CD4-positive, alpha-beta T cell treated with Interleukin-4 for 4 hours (primary cell): ENCODE measurements at regions not wholly inside any gene's neighbourhood (a gene's known extent, or its start where the extent isn't known, plus 50 kb on each side); places are given as distances from the start of the nearest gene placed in this dataset.
"Not testable (repeated sequence)": the region's sequence is repeated elsewhere in the genome, so short reads cannot be mapped to it uniquely, and the experiment has no call there.

Source experiments
- DNase-seq: peaks from one replicate; pipeline ENCODE4 v3.0.0-alpha.2; 2020

DNA sequence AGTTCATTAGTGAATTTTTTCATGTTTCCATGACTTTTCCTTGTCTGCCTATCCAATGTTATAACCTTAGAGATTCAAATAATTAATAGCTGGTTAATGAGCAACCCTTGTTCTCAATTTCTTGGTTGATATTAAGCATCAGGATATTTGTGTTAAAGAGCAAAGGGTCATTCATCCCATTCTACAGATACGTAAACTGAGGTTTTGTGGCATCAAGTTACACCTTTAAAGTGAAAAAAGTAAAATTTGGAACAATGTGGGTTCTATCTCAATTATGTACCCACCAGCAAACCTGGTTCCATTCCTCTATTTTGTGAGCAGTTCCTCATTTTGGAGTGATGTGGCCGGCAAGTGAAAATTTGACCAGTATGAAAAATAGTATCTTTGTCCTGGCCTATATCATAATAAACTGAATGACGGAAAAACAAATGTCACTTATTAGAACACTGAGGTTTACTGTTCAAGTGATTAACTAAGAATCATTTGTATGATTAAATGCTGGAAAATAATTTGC lies 220.5 kb upstream of the ATP5MC3 start:
- DNase-seq, result no peak

GRCh38 chr2:175400975-175401374 lies 219.5 kb upstream of the ATP5MC3 start:
- DNase-seq, result no peak

DNA sequence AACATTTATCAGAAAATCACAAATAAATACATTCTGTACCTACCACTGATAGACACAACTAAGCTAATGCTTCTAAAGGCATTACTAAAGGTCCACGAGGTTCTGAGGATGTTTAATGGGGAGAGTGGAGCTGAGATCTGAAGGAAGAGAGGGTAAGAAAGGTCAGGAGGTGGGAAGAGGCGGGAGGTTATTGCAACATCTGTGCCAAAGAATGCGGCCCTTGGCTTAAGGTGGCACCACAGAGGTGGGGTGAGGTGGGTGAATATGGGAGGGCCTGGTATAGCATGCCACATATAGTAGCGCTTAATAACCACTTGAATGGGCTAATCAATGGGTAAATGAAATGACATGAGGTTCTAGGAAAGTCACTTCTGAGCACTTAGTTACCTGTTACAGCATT lies 217.8 kb upstream of the ATP5MC3 start:
- DNase-seq, result no peak

DNA sequence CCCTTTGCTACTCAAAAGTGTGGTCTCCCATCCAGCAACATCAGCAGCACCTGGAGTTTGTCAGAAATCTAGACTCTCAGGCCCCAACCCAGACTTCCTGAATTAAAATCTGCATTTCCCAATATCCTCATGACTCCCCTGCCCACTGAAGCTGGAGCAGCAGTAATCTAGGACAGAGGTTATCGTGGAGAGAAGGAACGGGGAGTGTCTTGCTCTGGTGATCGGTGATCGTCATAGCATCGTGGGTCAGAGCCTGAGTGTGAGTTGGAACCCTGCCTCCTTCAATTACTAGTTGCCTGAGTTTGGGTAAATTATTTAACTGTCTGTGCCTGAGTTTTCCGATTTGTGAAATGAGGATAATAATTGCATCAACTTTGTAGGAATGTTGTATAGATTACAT lies 217.3 kb upstream of the ATP5MC3 start:
- DNase-seq, result no peak

GRCh38 chr2:175396696-175397095 lies 215.2 kb upstream of the ATP5MC3 start:
- no peak for DNase-seq

GRCh38 chr2:175393851-175394250 lies 212.3 kb upstream of the ATP5MC3 start:
- DNase-seq, result no peak

DNA sequence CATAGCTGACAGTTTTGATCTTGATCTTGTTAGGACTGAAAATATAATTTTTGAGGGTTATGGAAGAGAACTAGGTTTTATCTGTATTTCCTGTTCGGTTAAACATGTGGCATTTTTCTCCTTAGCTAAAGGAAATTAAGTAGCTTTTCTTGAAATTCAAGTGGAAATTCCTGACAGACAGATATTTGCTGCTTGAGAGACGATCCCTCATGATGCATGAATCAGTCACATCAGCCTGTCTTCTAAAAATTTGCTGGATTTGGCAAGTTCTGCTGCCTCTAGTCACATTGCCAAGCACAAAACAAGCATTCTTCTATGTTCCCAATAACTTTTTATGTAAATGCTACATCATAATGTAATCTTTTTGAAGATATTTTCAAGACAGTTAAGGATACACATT lies 201.8 kb upstream of the ATP5MC3 start:
- DNase-seq, result no peak

DNA sequence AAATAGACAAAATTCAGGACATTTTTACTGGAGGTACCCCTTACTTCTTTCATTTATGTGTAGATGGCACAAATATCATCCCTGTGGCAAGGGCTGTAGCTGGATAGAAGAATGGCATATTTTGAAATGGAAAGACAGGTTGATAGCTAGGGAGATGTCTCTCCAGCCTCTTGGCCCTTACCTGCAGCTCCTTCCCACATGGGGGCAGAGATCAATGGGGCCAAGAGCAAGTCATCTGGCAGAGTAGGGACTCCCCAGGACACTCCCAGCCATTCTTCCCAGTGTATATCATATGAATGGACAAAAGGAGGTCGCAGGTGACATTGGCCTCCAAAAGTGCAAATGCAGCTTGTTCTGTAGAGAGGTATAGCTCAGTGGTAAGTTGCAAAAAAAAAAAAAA lies 192.2 kb upstream of the ATP5MC3 start:
- no peak for DNase-seq

DNA sequence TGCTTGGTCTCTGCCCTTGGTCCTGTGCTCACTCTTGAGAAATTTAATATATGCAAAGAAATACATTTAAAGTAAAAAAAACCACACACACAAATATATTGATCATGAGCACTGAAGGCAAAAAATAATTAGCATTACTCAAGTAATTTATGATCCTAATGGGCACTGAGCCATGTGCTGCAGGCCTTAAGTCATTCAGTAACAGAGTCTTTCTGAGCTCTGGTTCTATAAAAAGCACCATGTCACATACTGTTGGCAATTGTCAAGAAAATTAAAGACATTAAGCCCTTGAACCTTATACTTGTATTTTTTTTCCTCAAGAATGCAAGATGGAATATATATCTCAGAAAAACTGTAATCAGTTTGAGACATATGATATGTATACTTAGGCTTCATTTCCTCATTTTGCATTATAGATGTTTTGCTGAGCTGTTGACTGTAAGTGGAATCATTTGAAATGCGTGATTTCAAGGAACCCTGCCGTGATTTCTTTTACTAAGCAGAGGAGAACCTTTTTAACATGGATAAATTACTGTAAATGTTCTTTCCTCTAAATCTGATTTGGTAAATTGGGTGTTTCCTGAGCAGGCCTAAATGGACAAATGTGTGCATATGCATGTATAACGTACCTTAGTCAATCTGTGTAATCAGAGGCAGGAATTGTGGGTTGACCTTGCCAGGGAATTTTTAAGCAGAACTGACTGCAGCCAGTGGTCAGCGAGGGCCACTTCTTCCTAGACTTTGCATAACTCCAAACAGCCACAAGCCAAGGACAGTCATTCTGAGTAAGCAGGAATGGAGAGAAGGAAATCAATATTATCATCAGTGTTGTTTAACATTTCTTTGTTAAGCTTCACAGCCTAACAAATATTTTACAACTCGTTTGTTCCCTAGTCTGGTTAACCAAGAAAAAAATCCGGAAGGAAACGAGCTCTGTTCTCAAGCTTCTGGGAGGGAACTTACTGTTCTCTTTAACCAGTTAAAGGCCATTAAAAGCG lies 191.5 kb upstream of the ATP5MC3 start:
- DNase-seq, result no peak

GRCh38 chr2:175371378-175371777 lies 189.9 kb upstream of the ATP5MC3 start:
- DNase-seq, result no peak

DNA sequence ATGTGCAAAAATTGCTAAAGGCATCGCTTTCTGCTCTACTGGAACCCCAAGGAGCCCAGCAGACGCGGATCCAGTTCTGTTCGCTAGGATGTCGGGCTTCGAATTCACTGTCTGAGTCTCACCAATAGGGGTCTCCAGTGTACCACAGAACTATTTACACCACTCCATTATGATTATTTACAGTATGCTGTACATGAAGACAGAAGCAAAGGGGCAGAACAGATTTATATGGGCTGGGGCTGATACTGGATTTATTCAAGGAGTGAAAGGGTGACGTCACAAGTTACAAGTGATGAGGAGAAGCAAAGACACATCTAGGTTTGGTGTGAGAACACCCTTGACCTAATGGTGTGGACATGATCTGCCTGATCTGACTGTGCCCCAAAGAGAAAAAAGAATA lies 185.3 kb upstream of the ATP5MC3 start:
- DNase-seq, result peak; percentile 13

GRCh38 chr2:175363699-175364098 lies 182.2 kb upstream of the ATP5MC3 start:
- DNase-seq, result no peak

GRCh38 chr2:175362331-175362730 lies 180.8 kb upstream of the ATP5MC3 start:
- DNase-seq, result no peak

GRCh38 chr2:175359710-175360109 lies 178.2 kb upstream of the ATP5MC3 start:
- no peak for DNase-seq

DNA sequence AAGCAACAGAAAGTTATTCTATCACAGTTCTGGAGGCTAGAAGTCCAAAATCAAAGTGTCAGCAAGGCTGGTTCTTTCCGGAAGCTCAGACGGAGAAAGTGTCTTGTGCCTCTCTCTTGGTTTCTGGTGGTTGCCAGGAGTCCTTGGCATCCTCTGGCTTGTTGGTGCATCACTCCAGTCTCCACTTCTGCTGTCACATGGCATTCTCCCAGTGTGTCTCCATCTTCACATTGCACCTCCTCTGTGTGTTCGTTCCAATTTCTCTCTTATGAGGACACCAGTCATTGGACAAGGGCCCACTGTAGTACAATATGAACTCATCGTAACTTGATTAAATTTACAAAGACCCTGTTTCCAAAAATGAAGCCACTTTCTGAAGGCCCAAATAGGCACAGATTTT lies 175.4 kb upstream of the ATP5MC3 start:
- no peak for DNase-seq

DNA sequence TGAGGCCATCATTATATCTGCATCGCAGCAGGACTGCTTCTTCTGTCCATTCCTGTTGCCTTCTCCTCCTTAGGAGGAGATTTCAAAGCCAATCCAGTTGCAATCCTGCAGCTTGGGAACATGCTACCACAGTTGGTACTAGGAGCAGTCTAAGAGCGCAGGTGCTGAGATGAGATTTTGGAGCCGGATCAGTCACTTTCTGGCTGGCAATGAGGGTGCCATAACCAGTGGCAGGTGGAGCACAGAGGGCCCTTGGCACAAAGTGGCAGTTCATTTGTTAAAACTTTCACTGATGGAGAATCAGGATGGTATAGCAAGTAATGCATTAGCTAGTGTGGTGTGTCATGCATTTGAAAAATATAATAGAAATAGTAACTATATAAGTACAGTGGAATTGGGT lies 173.7 kb upstream of the ATP5MC3 start:
- DNase-seq, result no peak

- DNase-seq, result no peak
Observed at GRCh38 chr2:175353275-175353674, 171.8 kb upstream of the ATP5MC3 start.

DNA sequence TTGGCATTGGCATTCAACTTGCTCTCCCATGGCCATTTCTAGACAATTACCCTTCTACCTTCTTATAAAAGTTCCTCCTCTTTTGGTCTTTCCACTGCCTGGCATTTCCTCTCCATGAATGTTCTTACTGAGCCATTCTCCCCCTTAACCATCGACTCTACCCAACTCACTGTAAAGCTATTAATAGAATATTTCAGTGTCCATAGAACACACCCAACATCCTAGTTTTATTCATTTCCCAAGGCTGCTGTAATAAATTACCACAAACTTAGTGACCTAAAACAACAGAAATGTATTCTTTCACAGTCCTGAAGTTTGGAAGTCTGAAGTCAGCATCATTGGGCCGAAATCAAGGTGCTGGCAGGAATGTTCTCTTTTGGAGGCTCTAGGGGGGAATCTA lies 170.0 kb upstream of the ATP5MC3 start:
- no peak for DNase-seq

DNA sequence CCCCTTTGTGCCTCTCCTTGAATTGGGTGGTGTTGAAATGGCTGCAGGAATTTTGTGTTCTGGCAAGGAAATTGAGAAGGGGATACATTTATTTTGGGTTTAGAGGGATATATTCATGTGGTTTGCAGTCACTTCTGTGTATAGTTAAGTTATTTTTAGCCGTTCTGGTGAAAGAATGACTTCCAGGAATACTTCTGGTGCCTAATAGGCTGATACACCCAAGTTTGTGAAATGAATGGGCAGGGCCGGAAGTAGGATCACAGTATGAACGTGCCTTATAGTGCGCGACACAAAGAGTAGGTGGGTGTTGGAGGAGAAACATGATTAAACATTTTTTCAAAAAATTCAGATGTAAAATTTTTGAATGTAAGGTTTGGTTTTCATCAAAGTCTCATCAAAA lies 168.6 kb upstream of the ATP5MC3 start:
- DNase-seq, result no peak

GRCh38 chr2:175342085-175342484 lies 160.6 kb upstream of the ATP5MC3 start:
- DNase-seq, result no peak

DNA sequence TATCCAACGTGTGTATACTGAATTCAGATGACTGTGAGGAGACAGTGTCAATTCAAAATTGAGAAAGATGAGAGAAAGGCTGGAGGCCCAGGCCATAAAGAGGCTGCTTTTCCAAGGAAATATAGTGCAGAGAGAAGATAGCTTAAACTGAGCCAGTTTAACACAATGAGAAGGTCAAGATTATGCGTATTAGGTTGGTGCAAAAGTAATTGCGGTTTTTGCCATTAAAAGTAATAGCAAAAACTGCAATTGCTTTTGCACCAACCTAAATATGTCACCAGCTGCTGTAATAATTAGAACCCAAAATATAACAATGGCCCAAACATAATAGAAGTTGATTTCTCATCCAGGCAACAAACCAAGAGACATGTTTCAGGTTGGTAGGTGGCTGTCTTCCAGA lies 148.7 kb upstream of the ATP5MC3 start:
- DNase-seq, result no peak

GRCh38 chr2:175326801-175327200 lies 145.3 kb upstream of the ATP5MC3 start:
- DNase-seq, result no peak

- not testable (repeated sequence) for DNase-seq
Observed at GRCh38 chr2:175326164-175326563, 144.7 kb upstream of the ATP5MC3 start.

DNA sequence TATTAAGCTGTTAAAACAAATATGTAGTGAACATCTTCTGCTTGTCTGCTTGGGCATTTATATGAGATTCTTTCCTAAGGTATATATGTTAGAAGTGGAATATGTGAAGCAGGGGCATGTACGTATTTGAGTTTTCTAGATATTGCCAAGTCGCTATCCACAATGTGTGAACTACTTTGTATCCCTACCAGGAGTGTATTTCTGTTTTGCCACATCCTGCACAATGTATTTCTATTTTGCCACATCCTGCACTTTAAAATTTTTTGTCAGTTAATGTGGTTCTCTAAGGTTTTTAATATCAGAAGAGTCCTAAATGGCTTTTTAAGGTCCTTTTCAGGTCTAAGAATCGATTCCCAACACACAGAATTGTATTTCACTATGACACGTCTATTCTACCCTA lies 141.7 kb upstream of the ATP5MC3 start:
- DNase-seq, result no peak

DNA sequence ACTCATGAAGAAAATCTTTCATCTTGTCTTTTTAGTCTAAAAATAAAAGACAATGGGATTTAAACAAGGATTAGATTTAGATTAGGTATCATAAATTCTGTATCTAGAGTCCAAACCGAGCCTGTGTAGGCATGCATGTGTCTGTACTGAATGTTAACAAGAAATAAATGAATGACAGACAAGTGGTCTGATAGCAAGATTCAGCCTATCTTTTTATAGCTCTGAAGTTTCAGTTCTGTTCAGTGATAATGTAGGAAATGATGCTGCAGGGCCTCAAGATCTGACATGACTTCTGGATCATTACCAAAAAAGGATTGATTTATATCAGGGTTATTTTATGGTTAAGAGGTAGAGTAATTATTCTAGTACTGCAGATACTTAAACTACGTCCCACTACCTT lies 137.0 kb upstream of the ATP5MC3 start:
- no peak for DNase-seq
